Esophagus squamous epithelium (tissue), 5 donors: ENCODE measurements at regions not wholly inside any gene's neighbourhood (a gene's known extent, or its start where the extent isn't known, plus 50 kb on each side); places are given as distances from the start of the nearest gene placed in this dataset.
A peak's percentile ranks its signal among the peaks of the same experiment; 100 is the strongest.

ENCODE experiments used
- DNase-seq: peaks from one replicate; lab custom pipeline; 2025; lab: John Stamatoyannopoulos, UW
- H3K27ac ChIP-seq, 4 donors: fragments of 200-600 bp; sonication (generic); one replicate each; pipeline ENCODE4 v1.5.1; 2016 to 2019; ENCODE audit warnings: mild to moderate bottlenecking in 1 of 4
- H3K27me3 ChIP-seq, 4 donors: fragments of 200-600 bp; sonication (generic); 1 replicate in 3 of 4; 2 replicates in 1 of 4; pipeline versions ENCODE4 v1.5.1 to v1.6.0; 2017 to 2021; ENCODE audit warnings: antibody characterized with exemption in 1 of 4
- H3K36me3 ChIP-seq, 3 donors: fragments of 200-600 bp; sonication (generic); one replicate each; pipeline ENCODE4 v1.5.1; 2016 to 2019
- H3K4me1 ChIP-seq, 3 donors: fragments of 200-600 bp; sonication (generic); one replicate each; pipeline ENCODE4 v1.5.1; 2017 to 2019
- H3K4me3 ChIP-seq, 4 donors: fragments of 200-600 bp; sonication (generic); 1 replicate in 3 of 4; 2 replicates in 1 of 4; pipeline ENCODE4 v1.5.1; 2016 to 2019; ENCODE audit warnings: mild to moderate bottlenecking in 2 of 4, moderate library complexity in 1 of 4
- H3K9me3 ChIP-seq, 3 donors: fragments of 200-600 bp; sonication (generic); one replicate each; pipeline ENCODE4 v1.5.1; 2016 to 2019
- CTCF ChIP-seq, 6 experiments: fragments of 450-650 bp in 4 of 6; fragments of 200-600 bp in 2 of 6; sonication (generic) in 2 of 6; IDR thresholded peaks; one replicate each; pipeline ENCODE4 v1.5.1; 2016 to 2019; ENCODE audit warnings: antibody characterized with exemption in 6 of 6, mild to moderate bottlenecking in 4 of 6, moderate library complexity in 4 of 6
- POLR2A ChIP-seq, 4 donors: fragments of 450-650 bp; IDR thresholded peaks; one replicate each; pipeline ENCODE4 v1.6.1; 2017; ENCODE audit warnings: antibody characterized with exemption in 4 of 4, mild to moderate bottlenecking in 4 of 4, moderate library complexity in 3 of 4
- WGBS, 2 donors: methylation state at CpG; one replicate each; pipeline ENCODE4 v1.1.5; 2018; 5-methylcytosine and 5-hydroxymethylcytosine counted together
- intact Hi-C: fragments of 100-400 bp; cut with DNase I; formaldehyde crosslinking; loops from one replicate; pipeline ENCODE4 v1.15.0; 2022
- donor health status: DM: yes; HTN: yes; CAD: no.

GRCh38 chr11:26929806-26930517 lies 64.0 kb upstream of the FIBIN start:
- TF ChIP-seq CTCF (IDR thresholded peaks at IDR 0.05) = no peak
- no peak for TF ChIP-seq POLR2A (IDR thresholded peaks at IDR 0.05)
- intact Hi-C loops = no loop called here
- no peaks in the 10 kb centered on the region for H3K9me3 ChIP-seq
- no peaks in the 10 kb centered on the region for H3K27me3 ChIP-seq
- no peak overlapping the region for H3K4me3 ChIP-seq
- H3K4me1 ChIP-seq = no peaks in the 10 kb centered on the region
- no peak for DNase-seq
- H3K36me3 ChIP-seq = no peaks in the 10 kb centered on the region
- H3K27ac ChIP-seq = no peak overlapping the region
- 66 to 81% methylated on average over 3 of the region's 3 CpGs for WGBS, 2 donors

- TF ChIP-seq POLR2A (IDR thresholded peaks at IDR 0.05) (no peak), CTCF (IDR thresholded peaks at IDR 0.05) (no peak)
- 75 to 89% methylated on average over 1 of the region's 1 CpG for WGBS, 2 donors
- no peak overlapping the region for H3K4me3 ChIP-seq
- H3K27ac ChIP-seq = peak overlapping the region in 1 of 4 donors; percentile 4
- H3K27me3 ChIP-seq = no peaks in the 10 kb centered on the region
- intact Hi-C loops = no loop called here
- no peaks in the 10 kb centered on the region for H3K9me3 ChIP-seq
- H3K4me1 ChIP-seq = no peaks in the 10 kb centered on the region
- H3K36me3 ChIP-seq = no peaks in the 10 kb centered on the region
- DNase-seq = no peak
Measured at GRCh38 chr11:26930518-26931247, 63.2 kb upstream of the FIBIN start.

- H3K9me3 ChIP-seq = no peaks in the 10 kb centered on the region
- TF ChIP-seq CTCF (IDR thresholded peaks at IDR 0.05) (no peak), POLR2A (IDR thresholded peaks at IDR 0.05) (no peak)
- no peak overlapping the region for H3K4me3 ChIP-seq
- no peaks in the 10 kb centered on the region for H3K36me3 ChIP-seq
- H3K27ac ChIP-seq = peak overlapping the region in 2 of 4 donors; percentile 4 to 26
- no peak for DNase-seq
- H3K4me1 ChIP-seq = no peaks in the 10 kb centered on the region
- intact Hi-C loops = no loop called here
- H3K27me3 ChIP-seq = no peaks in the 10 kb centered on the region
- WGBS, 2 donors = 57 to 83% methylated on average over 1 of the region's 1 CpG
Measured at GRCh38 chr11:26931248-26931631, 62.7 kb upstream of the FIBIN start.

- intact Hi-C loops = no loop called here
- no peak for TF ChIP-seq CTCF (IDR thresholded peaks at IDR 0.05)
- TF ChIP-seq POLR2A (IDR thresholded peaks at IDR 0.05) = no peak
- no peaks in the 10 kb centered on the region for H3K4me1 ChIP-seq
- no peaks in the 10 kb centered on the region for H3K9me3 ChIP-seq
- H3K36me3 ChIP-seq = no peaks in the 10 kb centered on the region
- H3K27me3 ChIP-seq = no peaks in the 10 kb centered on the region
- no peak for DNase-seq
- no peak overlapping the region for H3K4me3 ChIP-seq
- peak overlapping the region in 2 of 4 donors; percentile 4 to 26 for H3K27ac ChIP-seq
Measured at GRCh38 chr11:26931881-26932280, 62.0 kb upstream of the FIBIN start.

- intact Hi-C loops = no loop called here
- WGBS, 2 donors = 74 to 82% methylated on average over 3 of the region's 3 CpGs
- Histone ChIP-seq H3K4me3 (no peak overlapping the region), H3K9me3 (no peaks in the 10 kb centered on the region), H3K27me3 (no peaks in the 10 kb centered on the region), H3K27ac (no peak overlapping the region), H3K36me3 (no peaks in the 10 kb centered on the region), H3K4me1 (no peaks in the 10 kb centered on the region)
- no peak for DNase-seq
- no peak for TF ChIP-seq POLR2A (IDR thresholded peaks at IDR 0.05)
- TF ChIP-seq CTCF (IDR thresholded peaks at IDR 0.05) = no peak
Measured at GRCh38 chr11:26936109-26936508, 57.8 kb upstream of the FIBIN start.
